B cell (primary cell): ENCODE measurements at regions not wholly inside any gene's neighbourhood (a gene's known extent, or its start where the extent isn't known, plus 50 kb on each side); places are given as distances from the start of the nearest gene placed in this dataset.

ENCODE experiments used
- EZH2 ChIP-seq: IDR thresholded peaks from 2 replicates; pipeline ENCODE4 v1.6.1; 2012; ENCODE audit warnings: borderline replicate concordance, low read depth, mild to moderate bottlenecking, moderate library complexity, low read length; ENCODE audit not compliant: insufficient read depth, poor library complexity, severe bottlenecking
- TF ChIP-seq, protein P1 (sequence below): fragments of 200-600 bp; IDR thresholded peaks from one replicate; pipeline ENCODE4 v1.8.0; 2022; ENCODE audit warnings: antibody characterized with exemption, mild to moderate bottlenecking

DNA sequence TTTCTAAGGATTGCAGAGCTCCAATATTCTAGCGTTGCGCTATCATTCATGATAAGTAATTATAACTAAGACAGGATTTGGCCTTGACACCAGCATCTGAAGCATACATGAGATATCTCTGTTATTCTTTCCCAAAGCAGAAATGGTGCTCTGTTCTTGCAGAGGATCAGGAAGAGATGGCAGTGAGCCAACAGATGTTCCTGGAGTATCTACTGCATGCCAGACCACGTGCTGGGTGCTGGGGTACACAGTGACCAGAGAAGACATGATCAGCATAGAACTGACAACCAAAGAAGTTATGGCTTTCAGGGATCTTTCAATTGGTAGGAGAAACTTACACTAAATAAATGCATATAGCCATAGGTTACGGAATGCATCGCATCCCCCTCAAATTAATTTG is 63.7 kb upstream of the PLXNA4 start:
- TF ChIP-seq, protein P1, sequence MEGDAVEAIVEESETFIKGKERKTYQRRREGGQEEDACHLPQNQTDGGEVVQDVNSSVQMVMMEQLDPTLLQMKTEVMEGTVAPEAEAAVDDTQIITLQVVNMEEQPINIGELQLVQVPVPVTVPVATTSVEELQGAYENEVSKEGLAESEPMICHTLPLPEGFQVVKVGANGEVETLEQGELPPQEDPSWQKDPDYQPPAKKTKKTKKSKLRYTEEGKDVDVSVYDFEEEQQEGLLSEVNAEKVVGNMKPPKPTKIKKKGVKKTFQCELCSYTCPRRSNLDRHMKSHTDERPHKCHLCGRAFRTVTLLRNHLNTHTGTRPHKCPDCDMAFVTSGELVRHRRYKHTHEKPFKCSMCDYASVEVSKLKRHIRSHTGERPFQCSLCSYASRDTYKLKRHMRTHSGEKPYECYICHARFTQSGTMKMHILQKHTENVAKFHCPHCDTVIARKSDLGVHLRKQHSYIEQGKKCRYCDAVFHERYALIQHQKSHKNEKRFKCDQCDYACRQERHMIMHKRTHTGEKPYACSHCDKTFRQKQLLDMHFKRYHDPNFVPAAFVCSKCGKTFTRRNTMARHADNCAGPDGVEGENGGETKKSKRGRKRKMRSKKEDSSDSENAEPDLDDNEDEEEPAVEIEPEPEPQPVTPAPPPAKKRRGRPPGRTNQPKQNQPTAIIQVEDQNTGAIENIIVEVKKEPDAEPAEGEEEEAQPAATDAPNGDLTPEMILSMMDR: no peak
- TF ChIP-seq EZH2: no peak
